ENCODE measurements at regions not wholly inside any gene's neighbourhood (a gene's known extent, or its start where the extent isn't known, plus 50 kb on each side); places are given as distances from the start of the nearest gene placed in this dataset.
"Not testable (repeated sequence)": the region's sequence is repeated elsewhere in the genome, so short reads cannot be mapped to it uniquely, and the experiment has no call there.

DNA sequence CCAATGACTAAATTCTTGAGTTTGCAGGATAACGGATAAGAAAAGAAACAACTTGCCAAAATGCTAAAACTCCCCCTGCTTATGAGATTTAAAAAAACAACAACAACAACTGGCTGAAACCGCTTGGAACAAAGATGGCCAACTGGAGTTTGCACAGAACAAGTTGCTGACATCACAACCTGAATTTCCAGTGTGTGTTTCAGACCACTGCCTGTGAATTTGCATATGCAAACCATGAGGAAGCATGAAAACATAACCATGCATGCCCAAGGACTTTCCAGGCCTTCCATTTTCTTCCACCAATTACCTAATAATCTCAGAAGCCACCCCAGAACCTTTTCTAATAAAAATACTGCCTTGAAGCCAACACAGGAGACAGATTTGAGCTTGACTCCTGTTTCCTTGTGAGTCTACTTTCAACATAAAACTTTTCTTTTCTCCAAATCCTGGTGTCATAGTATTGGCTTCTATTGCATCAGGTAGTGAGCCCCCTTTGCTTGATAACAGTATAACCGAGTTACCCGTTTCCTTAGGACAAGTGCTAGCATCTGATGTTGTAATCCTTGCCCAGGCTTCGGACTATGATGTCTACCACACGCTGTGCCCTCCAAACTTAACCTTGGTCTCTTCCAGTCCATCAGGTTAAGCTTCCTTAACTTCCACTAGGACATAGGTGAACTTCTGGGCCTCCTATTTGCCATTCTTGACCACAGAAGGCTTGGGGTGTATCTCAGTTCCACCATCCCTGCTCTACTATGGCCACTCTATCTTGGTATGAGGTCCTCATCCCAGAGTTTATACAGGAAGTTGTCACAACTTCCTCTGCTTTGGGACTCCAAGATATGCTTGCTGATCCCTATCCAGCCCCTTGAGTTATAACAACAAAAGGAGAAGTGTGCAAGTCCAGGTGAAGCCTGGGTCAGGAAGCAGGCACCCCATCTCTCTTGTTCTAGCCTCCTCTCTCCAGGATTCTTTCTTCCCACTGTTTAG lies 385.5 kb upstream of the INTU start:
- DNase-seq, result no peak

DNA sequence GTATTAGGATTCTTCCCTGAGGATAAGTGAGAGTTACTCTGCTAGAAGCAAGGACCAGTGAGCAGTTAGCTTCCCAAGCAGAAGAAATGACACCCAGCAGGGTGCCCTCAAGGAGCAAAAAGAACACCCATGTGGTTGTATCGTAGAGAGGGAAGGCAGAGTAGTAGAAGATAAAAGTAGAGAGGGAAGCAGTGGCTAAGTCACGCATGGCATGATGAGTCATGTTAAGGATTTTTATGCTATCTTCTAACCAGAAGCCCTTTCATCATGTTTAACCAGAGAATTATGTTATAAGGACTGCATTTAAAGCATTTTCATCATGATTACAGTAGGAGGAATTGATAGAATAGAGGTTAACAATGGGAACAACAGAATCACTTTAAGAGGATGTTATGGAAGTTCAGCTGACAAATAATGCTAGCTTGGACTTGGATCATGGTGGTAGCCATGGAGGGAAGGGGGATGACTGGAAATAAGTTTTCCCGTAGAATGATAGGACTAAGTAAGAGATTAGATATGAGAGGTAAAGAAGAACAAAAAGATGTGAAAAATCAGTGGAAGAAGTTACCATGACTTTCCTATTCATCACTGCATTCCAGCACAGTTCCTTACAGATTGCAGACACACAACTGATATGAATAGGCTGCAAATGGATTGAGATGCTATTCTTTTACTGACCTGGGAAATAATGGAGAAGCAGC lies 383.5 kb upstream of the INTU start:
- DNase-seq, result no peak

DNA sequence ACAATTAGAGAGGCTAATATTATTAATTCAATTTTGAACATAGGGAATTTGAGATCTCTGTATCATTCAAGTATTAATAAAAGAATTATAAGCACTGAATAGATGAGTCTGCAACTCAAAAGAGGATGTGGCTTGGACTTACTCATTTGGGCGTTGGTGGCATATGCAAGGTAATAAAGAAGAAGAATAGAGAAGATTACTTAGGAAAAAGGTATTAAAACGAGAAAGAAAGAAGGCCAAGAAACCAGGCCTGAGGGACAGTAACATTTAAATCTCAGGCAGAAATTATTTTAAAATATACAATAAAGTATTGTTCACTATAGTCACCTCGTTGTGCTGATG lies 383.0 kb upstream of the INTU start:
- DNase-seq, result no peak

DNA sequence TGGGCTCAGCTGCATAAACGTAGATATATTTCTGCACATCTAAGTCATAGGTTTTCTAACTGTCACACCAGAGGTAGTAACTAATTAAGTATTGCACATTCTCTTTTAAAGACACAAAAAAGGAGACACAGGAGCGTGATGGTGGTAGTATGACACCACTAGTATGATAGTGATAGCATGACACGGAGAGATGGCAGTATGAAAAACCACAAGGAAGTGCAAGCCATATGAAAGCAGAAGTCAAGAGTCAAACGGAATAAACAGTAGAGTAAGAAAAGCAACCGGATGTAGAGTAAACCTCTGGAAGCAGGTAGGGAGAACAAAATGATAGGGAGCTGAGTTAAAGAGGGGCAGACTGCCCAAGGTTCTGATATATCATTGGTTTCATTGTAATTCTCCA lies 382.2 kb upstream of the INTU start:
- DNase-seq, result no peak

DNA sequence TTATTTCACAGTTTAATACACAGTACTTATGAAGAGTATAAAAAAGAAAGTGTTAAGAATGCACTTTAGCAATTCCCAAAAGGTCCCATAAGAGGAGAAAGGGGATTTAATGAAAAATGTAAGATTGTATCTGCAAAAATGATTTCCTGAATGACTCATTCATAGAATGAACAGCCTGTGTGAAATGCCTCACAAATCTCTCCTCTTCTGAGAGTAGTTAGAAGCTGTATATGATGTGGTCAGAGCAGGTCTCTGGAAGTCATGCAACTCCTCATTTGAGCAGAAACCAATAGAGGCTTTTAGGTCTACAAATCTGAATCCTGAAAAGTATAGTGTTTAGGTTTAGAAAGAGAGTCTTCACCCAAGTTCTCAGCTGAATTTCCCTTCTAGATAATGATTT lies 381.3 kb upstream of the INTU start:
- DNase-seq, result no peak

DNA sequence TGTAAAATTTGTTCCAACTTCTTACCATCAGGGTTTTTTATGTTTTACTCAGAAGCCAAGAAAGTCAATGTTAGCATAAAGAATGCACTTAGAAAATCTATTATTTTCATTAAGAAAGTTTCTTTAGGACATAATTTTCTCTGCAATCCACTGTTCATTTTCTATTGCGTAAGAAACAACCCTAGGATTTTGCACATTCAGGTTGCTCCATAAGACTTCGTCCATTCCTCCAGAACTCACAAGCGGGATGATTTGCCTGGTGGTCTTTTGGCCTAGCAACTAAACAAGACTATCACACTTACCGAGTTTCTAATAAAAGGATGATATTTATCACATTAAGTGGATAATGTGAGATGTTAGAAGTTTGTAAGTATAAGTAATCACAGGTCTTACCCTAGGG lies 376.3 kb upstream of the INTU start:
- no peak for DNase-seq

DNA sequence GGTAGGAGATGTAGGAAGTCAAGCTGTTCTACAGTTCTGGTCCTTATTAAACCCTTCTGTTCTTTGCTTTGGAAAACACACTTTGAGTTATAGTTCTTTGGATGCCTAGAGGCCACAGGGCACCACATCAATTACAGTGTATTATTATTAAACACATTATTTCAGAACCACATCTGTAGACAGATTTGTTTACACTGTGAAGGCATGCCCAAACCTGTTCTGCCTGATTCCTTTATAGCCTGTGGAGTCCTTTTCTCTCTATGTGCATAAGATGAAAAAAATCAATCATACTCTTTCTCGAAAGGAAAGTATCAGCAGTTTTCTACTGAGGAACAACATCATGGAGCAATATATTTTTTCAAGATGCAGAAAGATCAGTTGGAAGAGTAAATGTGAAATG lies 371.3 kb upstream of the INTU start:
- no peak for DNase-seq

DNA sequence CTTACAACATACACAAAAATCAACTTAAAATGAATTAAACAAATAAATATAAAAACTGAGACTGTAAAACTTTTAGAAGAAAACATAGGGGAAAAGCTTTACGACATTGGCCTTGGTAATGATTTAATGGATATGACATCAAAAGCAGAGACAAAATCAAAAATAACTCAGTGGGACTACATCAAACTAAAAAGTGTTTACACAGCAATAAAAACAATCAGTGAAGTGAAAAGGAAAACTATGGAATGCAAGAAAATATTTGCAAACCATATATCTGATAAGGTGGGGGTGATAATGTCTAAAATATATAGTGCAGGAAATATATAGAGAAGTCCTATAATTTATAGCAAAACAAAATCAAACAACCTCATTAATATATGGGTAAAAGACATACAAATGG lies 364.4 kb upstream of the INTU start:
- no peak for DNase-seq

DNA sequence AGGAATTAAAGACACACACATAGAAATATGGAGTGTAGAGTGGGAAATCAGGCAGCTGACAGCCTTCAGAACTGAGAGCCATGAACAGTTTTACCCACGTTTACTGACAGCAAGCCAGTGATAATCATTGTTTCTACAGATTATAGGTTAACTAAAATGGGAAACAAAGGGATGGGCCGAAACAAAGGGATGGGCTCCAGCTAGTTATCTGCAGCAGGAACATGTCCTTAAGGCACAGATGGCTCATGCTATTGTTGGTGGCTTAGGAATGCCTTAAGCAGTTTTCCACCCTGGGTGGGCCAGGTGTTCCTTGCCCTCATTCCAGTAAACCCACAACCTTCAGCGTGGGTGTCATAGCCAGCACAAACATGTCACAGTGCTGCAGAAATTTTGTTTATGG lies 355.7 kb upstream of the INTU start:
- not testable (repeated sequence) for DNase-seq

DNA sequence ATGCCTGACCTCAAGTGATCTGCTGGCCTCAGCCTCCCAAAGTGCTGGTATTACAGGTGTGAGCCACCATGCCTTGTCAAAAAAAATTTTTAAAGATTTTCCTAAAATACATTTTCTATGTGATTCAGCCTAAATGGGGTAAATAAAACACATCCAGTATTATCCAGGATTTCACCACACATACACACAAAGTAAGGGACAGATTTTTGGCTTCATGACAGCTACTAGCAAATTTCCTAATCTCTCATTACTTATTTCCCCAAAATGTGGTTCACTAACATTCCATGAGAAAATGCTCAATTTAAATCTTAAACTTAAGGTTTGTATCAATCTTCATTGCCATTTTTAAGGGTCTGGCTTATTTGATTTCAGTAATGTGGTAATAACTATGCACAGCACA lies 348.5 kb upstream of the INTU start:
- no peak for DNase-seq

DNA sequence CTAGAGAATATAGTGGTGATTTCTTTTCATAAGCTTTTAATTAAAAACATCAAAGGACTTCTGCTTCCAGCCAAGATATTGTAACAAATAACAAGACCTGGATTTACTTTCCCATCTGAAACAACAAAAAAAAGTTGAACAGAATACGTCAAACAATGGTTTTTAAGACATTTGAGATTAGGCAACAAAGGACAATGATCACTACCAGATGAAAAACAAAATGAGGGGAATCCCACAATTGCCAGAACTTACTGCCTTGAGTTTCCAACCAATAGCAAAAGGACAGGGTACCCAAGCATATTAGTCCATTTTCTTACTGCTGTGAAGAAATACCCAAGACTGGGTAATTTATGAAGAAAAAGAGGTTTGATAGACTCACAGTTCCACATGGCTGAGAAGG lies 341.4 kb upstream of the INTU start:
- DNase-seq, result no peak

DNA sequence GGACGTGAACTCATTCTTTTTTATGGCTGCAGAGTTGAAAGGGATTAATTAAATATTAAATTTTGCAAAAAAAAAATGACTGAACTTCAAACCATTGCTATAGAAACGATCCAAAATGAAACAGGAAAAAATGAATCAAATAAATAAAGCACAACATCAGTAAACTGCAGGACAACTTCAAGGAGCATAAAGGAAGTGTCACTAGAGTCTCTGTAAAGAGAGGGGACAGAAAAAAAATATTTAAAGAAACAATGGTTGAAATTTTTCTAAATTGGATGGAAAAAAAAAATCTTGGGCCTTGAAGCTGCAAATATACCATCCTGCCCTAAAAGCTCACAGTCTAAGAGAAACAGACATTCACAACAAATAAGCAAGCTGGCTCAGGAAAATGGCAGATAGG lies 339.3 kb upstream of the INTU start:
- DNase-seq, result no peak

DNA sequence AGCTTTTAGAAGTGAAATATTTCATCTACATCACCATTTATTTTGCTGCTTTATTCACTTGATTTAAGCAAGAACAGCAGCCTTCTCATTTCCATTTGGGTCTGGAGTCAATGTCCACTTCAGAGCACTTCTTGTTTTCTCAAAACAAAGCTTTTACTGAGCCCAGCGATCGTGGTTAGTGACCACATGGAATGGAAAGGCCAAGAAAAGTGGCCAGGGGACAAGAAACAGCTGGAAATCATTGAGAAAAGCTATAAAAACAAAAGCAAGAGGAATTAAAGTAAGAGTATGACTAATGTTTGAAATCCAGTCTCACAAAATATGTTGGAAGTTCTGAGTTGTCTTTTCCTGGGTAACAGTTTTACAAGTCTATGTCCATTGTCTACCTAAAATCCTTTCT lies 328.4 kb upstream of the INTU start:
- DNase-seq, result no peak

DNA sequence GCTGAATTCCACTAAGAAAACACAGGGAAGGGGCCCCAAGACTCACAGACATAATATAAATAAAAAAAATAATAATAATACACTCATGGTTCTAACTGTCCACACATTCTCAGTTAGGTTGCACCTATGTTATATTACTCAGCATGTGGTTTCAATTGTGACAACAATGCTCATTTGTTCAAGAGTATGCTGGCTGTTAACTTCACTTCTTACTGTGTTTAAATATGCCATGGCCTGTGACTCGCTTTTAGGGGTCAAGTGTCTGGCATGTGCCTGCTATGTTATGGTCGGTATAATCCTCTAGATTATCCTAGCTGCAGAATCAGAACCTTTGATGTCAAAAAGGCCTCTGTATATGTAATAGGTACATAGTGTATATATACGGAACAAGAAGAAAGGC lies 324.8 kb upstream of the INTU start:
- no peak for DNase-seq

DNA sequence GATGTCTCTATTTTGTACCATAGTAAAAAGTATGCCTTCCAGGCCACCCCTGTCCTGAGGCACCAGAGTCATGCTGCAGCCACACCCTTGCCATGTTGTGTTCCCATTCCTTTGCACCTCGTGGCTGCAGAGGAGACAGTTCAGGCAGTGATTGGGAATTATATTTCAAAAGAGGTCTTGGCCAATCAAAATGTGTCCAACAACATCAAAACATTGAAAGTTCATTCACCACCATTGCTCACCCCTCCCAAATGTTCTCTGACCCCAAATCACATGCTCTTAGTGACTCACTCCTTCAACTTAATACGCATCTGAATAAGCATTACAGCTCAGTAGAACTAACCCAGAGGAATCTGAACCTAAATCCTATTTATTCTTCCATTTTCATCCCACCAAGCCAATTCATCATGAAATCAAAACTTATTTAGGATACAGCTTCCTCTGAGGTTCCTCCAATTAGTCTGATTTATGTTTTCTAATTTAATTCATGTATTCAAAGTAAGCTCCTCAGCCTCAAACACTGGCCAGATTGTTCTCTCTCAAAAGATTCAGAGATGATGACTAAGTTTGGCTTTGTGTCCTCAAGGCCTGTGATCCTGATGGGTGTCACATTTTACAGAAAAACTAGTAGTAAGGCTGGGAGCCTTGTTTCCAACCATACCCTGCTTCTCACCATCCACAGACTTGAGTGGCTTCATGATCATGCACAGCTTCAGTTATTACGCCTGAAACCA lies 323.2 kb upstream of the INTU start:
- no peak for DNase-seq

DNA sequence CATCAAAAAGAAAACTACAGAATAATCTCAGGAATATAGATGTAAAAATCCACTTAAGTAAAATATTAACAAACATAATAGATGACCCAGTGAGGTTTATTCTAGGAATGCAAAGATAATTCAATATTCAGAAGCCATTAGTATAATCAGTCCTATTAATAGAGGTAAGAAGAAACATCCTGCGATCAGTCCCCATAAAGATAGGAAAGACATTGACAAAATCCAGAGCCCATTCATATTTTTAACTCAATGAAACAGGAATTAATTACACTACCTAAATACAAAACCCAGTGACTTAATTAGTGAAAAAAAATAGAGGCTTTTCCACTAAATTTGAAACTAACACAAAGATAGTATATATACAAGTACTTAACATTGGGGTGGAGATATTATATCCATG lies 321.4 kb upstream of the INTU start:
- DNase-seq, result no peak

DNA sequence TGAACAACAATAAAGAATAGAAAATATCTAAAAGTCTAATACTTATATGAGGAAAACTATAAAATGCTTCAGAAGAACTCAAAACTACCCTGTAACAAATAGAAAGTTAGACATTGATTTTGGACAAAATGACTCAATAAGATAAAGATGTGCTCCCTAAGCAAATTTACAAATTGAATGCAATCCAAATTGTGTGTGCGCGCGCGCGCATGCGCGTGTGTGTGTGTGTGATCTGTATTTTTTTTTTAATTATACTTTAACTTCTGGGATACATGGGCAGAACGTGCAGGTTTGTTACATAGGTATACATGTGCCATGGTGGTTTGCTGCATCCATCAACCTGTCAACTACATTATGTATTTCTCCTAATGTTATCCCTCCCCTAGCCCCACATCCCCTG lies 320.8 kb upstream of the INTU start:
- no peak for DNase-seq

DNA sequence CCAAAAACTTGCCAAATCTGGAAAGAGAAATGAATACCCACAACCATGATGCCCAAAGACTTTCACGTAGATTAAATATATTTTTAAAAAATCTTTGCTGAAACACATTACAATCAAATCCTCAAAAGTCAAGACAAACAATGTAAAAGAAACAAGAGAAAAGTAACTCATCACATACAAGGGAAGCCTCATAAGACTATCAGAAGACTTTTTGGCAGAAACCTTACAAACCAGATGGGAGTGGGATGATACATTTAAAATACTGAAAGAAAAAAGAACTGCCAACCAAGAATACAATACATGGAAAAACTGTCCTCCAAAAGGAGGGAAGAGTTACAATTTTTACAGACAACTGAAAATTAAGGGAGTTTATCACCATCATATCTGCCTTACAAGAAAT lies 319.0 kb upstream of the INTU start:
- DNase-seq, result no peak

DNA sequence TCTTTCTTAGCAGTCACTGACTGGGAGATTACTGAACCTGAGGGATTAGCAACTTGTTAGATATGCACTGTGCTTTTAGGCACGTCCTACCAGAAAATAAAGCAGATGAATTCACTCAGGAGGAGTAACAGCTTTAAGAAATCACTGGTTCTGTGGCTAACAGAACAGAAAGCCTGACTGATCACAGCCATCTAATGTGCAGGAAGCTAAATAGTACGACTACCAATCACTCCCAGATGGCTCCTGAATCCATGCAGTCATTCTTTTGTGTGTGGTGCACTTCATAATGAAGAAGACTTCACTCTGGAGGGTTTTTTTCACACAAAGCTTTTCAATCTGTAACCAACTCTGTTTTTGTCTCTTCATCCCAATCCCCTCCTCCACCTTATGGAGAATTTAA lies 305.3 kb upstream of the INTU start:
- DNase-seq, result no peak

DNA sequence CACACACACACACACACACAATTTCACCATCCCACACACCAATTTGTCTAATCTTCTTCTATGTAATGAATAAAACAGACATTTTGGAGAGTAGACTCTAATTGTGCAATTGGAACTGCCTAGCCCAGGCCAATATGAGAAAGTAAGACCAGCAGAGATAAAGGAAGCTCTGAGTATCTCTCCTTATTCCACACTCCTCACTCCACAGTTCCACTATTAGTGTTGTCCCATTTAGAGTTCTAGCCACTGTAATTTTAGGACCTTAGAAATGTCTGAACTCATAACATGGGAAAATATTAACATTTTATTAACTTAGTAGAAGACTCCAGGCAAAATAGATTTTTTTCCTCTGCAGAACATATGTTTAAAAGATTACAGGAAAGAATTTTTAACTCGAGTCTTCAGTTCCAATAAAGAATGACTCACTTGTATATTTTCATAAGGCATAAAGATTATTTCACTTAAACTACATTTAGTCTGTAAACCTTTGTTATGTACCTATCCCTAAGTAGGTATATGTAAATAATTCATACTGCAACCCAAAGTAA lies 297.6 kb upstream of the INTU start:
- DNase-seq, result no peak

DNA sequence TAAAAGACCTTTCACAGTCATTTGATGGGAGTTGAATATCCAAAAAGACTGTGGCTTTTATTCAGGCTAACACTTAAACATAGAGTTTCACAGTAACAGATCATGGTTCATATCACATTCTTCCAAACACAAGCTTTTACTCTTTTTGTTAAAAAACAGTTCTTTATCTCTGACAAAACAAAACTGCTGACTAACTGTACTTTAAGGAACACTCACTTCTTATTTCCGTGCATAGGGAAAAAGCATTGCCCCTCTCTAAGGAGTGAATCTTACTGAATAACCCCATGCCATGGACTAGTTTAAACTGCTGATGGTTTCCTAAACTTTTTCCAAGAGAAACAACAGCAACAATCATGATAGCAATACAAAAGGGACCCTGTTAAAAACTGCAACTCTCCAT lies 297.0 kb upstream of the INTU start:
- DNase-seq, result no peak

DNA sequence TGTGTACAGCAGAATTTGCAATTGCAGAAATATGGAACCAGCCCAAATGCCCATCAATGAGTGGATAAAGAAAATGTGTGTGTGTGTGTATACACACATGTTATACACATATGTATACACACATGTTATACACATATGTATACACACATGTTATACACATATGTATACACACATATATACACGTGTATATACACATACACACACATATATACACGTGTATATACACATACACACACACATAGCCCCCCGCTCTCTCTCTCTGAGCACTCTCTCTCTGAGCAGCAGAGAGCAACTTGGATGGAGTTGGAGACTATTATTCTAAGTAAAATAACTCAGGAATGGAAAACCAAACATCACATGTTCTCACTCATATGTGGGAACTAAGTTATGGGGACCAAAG lies 289.6 kb upstream of the INTU start:
- DNase-seq, result not testable (repeated sequence)

DNA sequence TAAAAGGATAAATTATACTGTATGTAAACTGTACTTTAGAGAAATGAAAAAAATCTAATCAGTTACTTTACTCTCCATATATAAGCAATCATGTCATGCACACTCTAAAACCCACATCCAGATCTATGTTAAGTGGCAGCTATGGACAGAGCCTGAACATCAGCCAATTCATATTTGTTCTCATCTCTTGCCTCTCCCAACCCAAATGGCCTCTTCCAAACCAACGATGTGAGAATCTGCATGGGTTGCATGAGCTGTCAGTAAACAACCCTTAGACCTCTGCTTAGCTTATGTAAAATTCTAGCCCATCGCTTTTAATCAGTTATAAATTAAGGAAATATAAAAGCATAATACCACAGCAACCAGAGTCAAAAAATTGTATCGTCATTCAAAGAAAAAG lies 288.7 kb upstream of the INTU start:
- DNase-seq, result no peak

Measured in C1 segment of cervical spinal cord (tissue), 14 donors.